Left kidney (tissue), 1 donor: ENCODE measurements at regions not wholly inside any gene's neighbourhood (a gene's known extent, or its start where the extent isn't known, plus 50 kb on each side); places are given as distances from the start of the nearest gene placed in this dataset.
"Not testable (repeated sequence)": the region's sequence is repeated elsewhere in the genome, so short reads cannot be mapped to it uniquely, and the experiment has no call there.

Experiments used
- DNase-seq: peaks from one replicate; pipeline ENCODE4 v3.0.0-alpha.2; 2013

DNA sequence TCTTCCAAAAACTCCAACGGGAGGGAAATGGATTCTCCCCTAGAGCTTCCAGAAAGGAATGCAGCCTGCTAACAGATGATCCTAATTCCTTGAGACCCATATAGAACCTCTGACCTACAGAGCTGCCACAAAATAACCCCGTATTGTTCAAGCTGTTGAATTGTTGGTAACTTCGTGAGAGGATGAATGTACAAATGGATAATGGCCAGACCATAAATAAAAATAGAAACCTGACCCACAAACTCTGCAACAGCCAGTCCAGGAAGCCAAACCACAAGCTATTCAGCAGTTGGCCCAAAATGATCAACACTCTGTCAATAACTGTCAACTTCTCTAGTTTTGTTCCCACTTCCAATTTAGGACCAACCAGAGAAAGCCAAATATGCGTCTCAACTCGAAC lies 414.0 kb upstream of the ZNF717 start:
- DNase-seq = no peak

DNA sequence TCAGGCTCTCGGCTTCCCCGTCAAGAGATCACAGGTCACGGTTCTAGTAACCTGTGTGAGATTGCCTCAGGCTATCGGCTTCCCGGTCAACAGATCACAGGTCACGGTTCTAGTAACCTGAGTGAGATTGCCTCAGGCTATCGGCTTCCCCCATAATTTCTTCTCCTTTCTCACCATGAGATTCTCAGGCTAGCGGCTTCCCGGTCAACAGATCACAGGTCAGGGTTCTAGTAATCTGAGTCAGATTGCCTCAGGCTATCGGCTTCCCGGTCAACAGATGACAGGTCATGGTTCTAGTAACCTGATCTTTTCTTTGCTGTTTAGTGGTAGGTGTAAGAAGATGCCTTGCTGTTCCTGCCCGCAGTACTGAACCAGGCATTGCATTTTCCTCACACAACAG lies 418.2 kb upstream of the ZNF717 start:
- DNase-seq = no peak

DNA sequence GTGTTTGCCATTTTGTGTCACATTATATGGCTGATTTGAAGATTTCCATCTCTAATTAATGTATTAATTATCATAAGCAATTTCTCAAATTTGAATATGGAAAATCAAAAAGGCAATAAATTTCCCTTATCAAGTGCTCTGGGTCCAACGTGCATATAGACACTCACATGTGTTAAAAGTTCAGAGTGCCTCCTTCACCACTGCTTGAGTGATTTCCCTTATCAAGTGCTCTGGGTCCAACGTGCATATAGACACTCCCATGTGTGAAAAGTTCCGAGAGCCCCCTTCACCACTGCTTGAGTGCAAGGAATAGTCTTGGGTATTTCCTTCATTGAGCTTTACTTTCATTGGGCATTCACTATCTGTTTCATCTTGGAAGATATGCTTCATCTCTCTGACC lies 421.0 kb upstream of the ZNF717 start:
- no peak for DNase-seq

DNA sequence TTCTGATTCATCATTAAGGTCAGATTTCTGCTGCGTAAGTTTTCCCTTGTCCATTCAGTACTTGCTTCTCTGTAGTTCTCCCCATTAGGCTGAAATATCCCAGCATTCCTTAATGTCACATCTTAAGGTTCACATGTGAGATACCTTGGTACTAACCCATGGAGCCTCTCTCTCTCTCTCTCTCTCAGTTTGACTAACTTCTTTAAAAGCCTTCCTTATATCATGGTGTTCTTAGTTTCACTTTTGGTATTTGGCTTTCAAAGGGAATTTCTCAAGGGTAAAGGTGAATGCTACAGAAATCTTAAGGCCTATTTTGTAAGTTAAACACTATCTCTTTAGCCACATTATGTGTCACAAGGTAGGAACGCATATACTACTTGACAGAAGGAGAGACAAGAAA lies 427.3 kb upstream of the ZNF717 start:
- no peak for DNase-seq

DNA sequence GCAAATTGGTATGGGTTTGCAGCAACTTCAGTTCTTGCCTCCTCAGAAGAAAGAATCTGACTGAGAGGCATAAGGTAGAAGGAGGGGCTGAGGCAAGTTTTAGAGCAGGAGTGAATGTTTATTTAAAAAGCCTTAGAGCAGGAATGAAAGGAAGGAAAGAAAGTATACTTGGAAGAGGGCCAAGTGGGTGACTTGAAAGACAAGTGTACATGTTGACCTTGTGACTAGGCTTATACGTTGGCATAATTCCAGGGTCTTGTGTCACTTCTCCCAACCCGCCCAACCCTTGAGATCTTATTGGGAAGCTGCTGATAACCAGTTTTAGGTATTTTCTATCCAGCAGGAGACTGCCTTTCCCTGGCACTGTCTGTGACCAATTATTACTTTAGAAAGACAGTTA lies 436.9 kb upstream of the ZNF717 start:
- DNase-seq = no peak

DNA sequence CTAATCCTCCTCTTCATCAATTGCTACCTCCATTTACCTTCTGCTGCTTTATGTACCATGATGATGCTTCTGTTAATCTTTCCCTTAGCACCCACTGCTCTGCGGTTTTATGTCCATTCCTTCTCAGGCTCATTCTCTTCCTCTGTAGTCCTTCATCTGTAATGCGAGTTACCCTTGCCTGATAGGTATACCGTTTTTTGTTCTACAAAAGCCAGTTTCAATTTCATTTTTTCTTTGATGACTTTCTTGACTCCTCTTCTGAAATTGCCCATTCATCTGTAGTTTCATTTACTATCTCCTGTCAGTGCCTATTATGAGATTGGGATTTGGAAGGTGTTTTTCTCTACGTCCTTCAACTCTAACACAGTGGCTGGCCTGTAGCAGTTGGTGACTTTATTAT lies 445.9 kb upstream of the ZNF717 start:
- no peak for DNase-seq

DNA sequence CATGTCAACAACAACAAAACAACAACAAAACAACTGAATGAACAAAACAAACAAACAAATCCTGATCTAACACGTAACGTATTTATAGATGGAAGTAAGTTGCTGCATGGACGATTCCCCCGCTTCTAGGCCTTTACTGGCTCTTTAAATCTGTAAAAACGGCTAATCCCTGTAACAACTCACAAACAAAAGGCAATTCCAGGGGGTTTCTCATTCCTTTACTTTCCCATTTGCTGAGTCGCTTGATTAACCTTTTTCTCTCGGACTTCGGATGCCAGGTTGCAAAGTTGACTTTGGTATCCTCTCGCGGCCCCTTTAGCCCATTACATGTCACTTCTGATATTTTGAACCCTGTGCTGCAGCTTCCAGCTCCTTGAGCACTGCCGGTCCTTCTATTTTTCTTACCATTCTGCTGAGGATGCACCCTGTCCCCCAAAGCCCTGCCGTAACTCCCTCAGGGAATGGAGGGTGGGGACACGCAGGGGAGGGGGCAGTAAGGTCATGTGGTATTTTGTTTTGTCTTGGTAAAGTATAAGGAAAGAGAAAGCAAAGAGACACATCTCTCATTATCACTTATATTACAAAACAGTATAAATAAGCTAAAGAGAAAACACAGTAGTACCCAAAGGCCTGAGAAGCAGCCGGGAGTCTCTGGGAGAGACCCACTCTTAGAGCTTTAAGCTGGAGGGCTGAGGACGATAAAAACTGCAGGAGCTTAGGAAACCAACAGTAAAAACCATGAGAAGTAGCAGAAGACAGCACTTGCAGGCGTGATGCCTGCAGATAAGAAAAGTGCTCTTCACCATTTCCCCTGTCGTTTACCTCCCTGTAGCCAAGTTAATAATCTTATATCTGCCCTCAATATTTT lies 457.8 kb upstream of the ZNF717 start:
- DNase-seq = no peak

DNA sequence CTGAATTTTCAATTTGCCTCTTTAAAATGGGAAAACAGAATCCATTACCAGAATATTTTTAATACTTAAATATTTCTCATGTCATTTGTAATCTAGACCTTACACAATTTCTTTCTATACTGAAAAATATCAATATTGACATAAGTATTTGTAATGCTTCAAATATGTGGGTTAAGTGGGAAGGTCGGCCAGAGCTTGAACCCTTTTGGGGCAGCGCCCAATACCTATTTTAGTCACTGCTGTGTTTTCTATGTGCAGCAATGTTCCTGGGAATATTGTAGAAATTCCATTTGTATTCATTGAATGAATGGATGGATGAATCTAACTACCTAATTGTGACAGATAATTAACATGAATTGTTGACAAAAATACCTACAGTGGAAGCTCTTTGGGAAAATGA lies 459.7 kb upstream of the ZNF717 start:
- no peak for DNase-seq

DNA sequence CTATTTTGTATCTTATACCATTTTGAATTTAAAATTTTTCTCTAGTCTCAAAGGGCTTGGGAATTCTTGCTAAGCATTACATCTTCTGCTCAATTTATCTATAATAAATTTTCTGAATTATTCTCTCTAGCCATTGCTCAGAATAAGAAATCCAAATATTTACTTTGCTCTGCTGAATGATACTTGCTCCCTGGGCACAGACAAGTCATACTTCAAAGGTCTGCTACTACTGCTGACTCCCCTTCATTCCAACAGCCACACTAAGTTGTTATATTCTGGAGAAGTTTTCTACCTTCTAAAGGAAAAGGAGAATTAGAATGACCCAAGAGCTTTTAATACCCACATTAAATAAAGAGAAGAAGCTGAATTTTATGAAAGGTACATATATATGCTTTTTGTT lies 460.3 kb upstream of the ZNF717 start:
- DNase-seq = no peak

DNA sequence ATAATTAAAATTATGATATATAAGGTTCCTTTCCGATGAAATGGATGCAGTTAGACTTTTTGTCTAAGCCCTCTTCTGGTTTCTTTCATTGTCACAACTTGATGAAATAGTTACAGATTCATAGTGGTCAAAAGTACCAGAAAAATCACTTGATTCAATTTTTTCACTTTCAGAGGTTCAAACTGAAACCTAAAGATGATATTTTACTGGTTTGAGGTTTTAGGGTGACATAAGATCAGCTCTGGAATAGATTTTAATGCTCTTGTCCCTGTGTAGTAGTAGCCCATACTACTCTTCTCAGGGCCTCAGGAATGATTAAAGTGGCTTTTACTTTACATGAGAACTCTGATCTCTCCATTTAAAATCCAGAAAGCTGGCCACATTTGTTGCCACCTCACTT lies 479.1 kb upstream of the ZNF717 start:
- no peak for DNase-seq

DNA sequence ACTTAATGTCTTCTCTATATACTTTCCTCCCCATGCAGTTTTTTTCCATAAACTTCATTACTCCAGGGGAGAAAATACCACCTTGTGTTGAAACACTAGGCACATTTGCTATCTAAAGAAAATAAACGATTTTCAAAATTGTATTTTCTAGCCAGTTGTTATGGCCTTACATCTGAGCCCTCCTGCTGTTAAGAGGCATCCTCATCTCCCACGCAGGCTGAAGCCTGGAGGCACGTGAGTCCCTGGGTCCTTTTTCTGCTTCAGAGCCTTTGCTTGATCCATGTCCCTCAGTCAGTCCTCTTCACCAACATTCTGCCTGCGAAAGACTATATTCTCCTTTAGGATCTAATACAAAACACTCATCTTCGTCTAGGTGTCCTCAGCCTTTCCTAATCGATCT lies 479.6 kb upstream of the ZNF717 start:
- no peak for DNase-seq

DNA sequence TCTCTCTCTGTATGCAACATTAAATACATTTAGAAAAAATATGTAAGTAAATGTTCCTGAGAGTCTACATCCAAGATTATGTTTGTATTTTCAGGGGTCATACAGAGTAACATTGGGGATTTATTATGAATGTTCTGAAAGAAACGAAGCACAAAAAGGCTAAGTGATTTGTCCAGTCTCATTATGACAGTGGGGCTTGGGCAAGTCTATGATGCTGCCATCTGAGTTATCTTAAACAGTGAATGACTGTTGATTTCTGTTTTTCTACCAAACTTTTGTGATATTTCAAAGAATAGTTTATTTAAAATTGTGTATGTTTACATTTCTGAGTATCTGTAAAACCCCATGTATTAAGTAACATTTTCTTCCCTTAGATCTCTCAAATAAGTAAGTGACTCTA lies 481.2 kb upstream of the ZNF717 start:
- no peak for DNase-seq

DNA sequence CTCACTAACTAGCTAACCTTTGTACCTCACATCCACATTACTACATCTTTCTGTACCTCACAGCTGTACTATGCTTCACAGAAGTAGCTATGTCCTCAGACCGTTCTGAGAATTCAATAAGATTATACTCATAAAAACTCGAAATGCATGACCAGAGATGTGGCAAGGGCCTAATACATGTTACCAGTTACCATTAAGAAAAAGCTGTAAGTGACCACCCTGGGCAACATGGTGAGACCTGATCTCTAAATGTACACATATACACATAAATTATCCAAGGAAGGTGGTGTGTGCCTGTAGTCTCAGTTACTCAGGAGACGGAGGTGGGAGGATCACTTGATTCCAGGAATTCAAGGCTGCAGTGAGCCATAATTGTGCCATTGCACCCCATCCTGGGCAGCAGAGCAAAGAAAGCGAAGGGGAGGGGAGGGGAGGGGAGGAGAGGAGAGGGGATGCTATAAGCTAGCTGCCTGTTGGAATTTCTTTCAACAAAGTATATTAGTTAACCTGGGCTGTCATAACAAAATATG lies 482.6 kb upstream of the ZNF717 start:
- peak; percentile 45 for DNase-seq

DNA sequence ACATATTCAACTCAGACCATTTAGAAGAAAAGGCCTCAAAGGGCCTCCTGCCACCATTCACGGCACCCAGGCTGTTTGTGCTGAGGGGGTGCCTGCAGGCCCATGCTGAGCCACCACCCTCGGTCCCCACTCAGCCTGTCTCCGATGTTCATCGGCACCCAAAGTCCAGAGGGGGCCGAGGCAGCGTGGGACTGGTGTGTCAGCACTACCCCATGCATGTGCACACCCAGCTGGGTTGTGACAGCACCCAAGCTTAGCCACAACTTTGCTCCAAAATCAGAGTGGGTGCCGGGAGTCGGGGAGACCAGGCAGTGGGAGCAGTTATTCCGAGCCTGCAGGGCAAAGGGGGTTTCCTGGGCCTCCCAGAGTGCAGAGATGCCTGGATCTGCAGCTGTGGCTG lies 508.5 kb upstream of the ZNF717 start:
- DNase-seq = no peak

DNA sequence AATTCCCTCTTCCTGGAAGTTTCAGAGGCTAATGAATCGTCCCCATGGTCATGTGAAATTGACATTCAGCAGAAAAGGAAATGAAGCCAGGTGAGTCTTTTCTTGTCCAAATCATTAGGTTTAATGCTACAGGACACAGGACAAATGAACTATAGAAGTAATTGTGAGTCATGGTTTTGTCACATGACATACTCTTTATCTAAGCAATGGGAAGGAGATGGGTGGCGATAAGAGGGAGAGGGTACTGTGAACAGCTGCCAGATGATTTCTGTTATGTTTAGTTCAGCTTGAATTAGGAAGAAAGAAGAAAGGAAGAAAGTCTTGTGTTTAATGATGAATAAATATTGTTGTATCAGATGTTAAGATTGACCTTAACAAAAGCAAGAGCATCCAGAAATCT lies 515.4 kb upstream of the ZNF717 start:
- no peak for DNase-seq

DNA sequence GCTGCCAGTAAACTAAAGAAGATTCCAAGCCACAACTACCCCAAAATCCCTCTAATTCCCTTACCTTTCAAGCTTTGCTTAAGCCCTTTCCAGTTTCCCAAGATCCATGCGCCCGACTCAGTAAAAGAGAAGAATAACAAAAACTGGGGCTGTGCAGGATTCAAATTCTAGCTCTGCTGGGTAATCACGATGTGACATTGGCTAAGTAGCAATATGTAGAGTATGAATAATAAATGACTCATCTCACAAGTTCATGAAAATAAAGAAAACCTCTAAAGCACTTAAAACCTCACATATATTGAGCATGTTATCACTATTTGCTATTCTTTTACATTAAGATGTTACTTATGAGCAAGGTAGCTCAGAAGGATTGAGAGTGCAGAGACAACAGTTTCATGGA lies 522.2 kb upstream of the ZNF717 start:
- DNase-seq = no peak

DNA sequence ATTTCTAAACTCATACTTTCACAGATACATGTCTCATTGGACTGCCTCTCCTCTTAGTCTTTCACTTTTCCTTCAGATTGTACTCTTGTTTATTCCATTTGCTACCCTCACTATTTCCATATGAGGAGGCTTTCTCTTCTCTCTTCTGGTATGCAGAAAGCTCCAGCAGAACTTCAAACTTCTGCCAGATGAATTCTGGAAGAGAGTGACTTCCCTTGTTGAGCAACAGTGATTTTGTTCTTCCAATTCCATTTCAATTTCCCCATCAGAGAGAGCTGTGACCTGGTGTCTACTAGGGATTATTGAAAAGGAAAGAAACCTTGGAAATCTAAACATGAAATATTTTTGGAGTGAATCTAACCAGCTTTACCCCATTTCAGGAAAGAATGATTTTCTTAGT lies 523.2 kb upstream of the ZNF717 start:
- DNase-seq = no peak

DNA sequence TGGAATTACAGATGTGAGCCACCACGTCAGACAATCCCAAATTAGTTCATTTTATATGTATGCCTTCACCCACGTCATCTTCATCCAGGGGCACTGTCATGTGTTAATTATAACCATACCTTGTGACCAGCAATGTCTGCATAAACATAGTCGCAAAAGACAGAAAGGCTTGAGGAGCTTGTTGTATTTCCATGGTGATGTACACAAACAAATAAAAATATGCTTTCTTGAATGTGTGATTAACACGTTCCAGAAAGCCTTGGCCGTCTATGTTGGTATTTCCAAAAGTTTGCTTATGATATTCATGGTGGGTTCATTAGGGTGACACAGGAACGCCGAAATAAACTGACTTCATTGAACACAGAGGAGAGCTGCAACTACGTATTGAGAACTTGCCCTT lies 524.7 kb upstream of the ZNF717 start:
- DNase-seq = no peak

DNA sequence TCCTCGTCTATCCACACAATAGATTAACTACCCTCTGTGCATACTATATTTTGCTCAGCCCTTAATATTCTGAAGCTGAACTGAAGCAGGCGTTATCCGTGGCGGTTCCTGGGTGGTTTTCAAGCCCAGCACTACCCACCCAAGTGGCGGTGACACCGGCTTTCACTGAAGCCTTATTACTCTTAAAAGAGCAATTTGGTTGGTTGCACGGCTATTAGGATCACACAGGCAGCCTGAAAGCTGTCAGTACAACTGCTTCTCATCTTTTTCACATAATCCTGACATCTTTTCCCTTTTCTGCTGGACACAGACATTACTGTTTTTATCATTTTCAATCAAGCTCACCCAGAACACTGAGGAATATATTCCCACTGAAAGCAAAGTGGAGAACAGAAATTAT lies 525.3 kb upstream of the ZNF717 start:
- no peak for DNase-seq

DNA sequence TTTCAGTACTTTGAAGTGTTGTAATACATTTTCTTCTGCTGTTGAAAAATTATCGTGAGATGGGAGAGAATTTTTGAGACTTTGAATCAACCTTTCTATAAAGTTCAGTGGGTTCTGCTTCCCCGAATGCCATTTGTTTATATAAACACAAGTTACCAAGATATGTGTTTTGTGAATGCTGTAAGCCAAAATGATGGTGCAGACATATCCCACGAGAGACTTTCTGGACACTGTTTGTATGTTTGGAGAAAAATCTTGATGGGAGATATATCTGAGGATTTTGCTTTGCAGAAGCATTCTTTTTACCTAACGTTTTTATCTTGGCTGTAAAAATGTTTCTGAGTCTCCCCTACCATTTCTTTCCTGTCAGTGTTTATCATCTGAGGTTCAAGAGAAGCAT lies 526.6 kb upstream of the ZNF717 start:
- DNase-seq = no peak

DNA sequence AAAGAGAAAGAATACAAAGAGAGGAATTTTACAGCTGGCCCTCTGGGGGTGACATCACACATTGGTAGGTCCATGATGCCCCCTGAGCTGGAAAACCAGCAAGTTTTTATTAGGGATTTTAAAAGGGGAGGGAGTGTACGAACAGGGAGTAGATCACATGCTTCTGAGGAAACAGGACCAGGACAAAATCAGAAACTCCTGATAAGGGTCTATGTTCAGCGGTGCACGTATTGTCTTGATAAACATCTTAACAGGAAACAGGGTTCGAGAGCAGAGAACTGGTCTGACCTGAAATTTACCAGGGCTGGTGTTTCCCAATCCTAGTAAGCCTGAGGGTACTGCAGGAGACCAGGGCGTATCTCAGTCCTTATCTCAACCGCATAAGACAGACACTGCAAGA lies 530.6 kb upstream of the ZNF717 start:
- DNase-seq = not testable (repeated sequence)

DNA sequence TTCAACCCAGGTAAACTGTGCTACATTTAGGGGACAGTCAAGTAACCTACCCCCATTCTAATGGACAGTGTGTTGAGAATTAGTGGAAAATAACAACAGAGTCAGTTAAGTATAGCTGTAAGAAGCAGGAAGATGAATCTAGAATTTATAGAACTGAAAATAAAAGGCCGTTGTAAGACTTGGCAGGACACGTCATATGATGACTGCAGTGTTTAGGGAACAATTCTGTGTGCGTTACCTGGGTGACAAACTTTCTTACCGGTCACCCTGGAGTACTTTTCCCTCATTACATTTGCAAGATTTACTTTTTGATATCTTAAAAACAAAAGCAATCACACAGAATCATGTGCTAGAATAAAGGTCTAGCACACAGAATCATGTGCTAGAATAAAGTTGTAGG lies 536.3 kb upstream of the ZNF717 start:
- DNase-seq = no peak

DNA sequence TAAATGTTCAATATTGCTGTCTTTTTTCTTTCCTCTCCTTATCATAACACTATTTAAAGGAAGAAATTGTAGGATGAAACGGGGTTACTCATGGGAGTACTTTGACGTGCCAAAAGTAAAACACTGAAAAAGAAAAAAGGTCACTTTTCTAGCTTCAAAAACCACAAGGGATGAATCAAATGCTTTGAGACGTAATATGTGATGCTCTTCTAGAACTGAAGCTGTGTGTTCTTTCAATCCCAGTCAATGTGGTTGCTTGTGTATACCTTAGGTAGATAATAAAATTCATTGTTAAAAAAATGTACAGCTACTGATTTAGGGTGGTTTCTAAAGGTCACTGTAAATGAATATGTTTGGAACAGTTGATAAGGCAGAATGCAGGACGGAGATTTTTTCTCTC lies 538.8 kb upstream of the ZNF717 start:
- DNase-seq = no peak

DNA sequence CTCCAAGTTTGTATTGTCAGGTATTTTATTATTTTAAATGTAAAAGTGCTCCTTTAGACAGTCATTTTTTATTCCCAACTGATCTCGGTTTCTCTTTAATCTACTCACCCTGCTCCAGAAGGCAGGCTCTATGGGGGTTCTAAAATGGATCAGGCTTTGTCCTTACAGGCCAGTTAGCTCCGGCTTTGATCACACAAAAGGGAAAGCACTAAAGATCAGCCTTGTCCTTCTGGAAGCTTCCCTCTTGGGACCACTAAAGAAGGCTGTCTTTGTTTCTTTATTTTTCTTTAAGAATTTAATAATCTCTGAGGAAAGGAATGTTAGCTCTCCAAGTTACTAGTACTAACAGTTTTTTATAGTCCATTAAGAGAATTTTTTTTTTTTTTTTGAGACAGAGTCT lies 560.5 kb upstream of the ZNF717 start:
- DNase-seq = no peak
